ENCODE measurements at regions not wholly inside any gene's neighbourhood (a gene's known extent, or its start where the extent isn't known, plus 50 kb on each side); places are given as distances from the start of the nearest gene placed in this dataset.

DNA sequence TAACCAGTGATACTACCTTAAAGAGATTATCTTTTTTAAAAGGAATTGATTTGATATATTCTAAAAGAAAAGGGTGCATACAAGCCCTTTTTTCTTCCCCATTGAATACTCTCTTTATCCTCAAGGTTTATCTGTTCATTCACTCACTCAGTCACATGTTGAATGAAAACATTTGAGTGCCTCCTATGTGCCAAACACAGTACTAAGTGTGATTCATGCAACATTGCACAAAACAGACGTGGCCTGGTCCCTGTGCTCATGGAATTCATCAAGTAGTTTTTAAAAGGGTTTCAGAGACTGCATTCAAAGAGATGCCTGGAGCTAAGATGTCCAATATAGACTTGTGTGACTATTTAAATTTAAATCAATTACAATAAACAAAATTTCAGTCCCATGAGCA lies 462.2 kb upstream of the MDFIC2 start:
- Mint-ChIP-seq H3K36me3 (ENCODE audit: low read depth, unreplicated experiment) (no peaks in the 10 kb centered on the region), H3K27ac (ENCODE audit: unreplicated experiment) (no peak overlapping the region)

DNA sequence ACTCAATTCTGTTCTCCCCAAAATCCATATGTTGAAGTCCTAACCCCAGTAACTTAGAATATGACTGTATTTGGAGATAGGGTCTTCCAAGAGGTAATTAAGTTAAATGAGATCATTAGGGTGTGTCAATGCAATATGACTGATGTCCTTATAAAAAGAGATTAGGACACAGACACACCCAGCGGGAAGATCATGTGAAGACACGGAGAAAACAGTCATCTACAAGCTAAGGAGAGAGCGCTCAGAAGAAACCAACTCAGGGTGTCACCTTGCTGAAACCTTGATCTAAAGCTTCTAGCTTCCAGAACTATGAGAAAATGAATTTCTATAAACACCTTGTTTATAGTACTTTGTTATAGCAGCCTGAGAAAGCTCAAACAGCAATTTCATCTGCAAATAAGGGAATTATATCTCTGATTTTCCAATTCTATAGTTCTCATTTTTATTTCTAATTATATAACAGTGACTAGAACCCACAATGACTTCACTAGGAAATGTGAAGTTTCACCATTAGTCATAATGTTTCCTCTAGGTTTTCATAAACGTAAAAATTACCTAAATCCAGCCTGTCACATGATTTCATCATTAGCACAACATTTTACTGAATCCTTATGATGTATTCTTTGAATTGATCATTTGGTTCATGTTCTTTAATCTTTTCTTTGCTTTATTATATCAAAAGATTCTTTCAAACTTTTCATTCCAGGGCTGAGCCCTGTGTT lies 459.1 kb upstream of the MDFIC2 start:
- no peak for DNase-seq (ENCODE audit: low spot score)
- no peak overlapping the region for H3K4me3 Mint-ChIP-seq (ENCODE audit: unreplicated experiment)
- TF ChIP-seq, protein P1, sequence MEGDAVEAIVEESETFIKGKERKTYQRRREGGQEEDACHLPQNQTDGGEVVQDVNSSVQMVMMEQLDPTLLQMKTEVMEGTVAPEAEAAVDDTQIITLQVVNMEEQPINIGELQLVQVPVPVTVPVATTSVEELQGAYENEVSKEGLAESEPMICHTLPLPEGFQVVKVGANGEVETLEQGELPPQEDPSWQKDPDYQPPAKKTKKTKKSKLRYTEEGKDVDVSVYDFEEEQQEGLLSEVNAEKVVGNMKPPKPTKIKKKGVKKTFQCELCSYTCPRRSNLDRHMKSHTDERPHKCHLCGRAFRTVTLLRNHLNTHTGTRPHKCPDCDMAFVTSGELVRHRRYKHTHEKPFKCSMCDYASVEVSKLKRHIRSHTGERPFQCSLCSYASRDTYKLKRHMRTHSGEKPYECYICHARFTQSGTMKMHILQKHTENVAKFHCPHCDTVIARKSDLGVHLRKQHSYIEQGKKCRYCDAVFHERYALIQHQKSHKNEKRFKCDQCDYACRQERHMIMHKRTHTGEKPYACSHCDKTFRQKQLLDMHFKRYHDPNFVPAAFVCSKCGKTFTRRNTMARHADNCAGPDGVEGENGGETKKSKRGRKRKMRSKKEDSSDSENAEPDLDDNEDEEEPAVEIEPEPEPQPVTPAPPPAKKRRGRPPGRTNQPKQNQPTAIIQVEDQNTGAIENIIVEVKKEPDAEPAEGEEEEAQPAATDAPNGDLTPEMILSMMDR (IDR thresholded peaks at IDR 0.05; ENCODE audit: unreplicated experiment), result no peak
- H3K36me3 Mint-ChIP-seq (ENCODE audit: low read depth, unreplicated experiment), result no peaks in the 10 kb centered on the region
- H3K27ac Mint-ChIP-seq (ENCODE audit: unreplicated experiment), result no peak overlapping the region
- H3K9me3 Mint-ChIP-seq (ENCODE audit: unreplicated experiment), result no peaks in the 10 kb centered on the region
- no peaks in the 10 kb centered on the region for H3K27me3 Mint-ChIP-seq (ENCODE audit: unreplicated experiment)
- no peaks in the 10 kb centered on the region for H3K4me1 Mint-ChIP-seq (ENCODE audit: unreplicated experiment)

More for the DNA sequence above, 462.2 kb upstream of the MDFIC2 start:
- Mint-ChIP-seq H3K4me3 (ENCODE audit: unreplicated experiment) (no peak overlapping the region), H3K27me3 (ENCODE audit: unreplicated experiment) (no peaks in the 10 kb centered on the region), H3K4me1 (ENCODE audit: unreplicated experiment) (no peaks in the 10 kb centered on the region), H3K9me3 (ENCODE audit: unreplicated experiment) (no peaks in the 10 kb centered on the region)
- DNase-seq (ENCODE audit: low spot score), result no peak
- TF ChIP-seq, protein P1 (IDR thresholded peaks at IDR 0.05; ENCODE audit: unreplicated experiment), result no peak

DNA sequence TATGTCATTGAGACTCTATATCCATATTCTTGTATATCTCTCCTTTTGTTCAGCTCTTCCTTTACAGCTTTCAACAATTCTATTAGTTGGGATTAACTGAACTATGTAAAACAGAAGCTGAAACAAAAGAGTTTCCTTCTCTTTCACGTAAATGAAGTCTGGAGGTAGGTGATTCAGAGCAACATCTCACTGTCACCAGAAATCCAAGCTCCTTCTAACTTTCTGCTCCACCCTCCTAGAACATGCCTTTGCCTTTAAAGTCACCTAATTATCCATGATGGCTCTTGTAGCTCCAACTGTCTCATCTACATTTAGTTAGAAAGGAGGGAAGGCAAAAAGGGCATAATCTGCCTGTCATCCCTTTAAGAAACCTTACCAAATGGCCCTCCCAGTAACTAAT lies 458.2 kb upstream of the MDFIC2 start:
- Mint-ChIP-seq H3K27ac (ENCODE audit: unreplicated experiment) (no peak overlapping the region), H3K4me1 (ENCODE audit: unreplicated experiment) (no peaks in the 10 kb centered on the region), H3K27me3 (ENCODE audit: unreplicated experiment) (no peaks in the 10 kb centered on the region), H3K36me3 (ENCODE audit: low read depth, unreplicated experiment) (no peaks in the 10 kb centered on the region), H3K9me3 (ENCODE audit: unreplicated experiment) (no peaks in the 10 kb centered on the region), H3K4me3 (ENCODE audit: unreplicated experiment) (no peak overlapping the region)
- DNase-seq (ENCODE audit: low spot score), result no peak
- TF ChIP-seq, protein P1 (IDR thresholded peaks at IDR 0.05; ENCODE audit: unreplicated experiment), result no peak

DNA sequence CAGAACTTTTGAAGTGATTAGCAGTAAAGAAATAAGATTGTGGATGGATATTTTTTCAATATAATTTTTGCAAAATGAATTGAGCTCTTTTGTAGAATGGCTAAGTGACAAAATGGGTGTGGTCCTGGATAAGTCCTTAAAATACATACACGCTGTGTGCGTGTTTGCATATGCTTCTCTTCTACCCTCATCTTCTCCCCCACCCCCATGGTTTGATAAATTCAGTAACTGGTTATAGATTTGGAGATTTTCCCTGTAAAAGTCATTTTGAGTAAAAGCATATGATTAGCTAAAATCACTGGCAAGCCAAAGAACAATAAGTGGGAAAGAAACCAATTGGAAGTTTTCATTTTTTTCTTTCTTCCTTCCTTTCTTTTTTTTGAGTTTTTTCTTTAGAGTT lies 453.9 kb upstream of the MDFIC2 start:
- Mint-ChIP-seq H3K36me3 (ENCODE audit: low read depth, unreplicated experiment) (no peaks in the 10 kb centered on the region), H3K4me1 (ENCODE audit: unreplicated experiment) (no peaks in the 10 kb centered on the region), H3K9me3 (ENCODE audit: unreplicated experiment) (no peaks in the 10 kb centered on the region), H3K4me3 (ENCODE audit: unreplicated experiment) (no peak overlapping the region), H3K27ac (ENCODE audit: unreplicated experiment) (no peak overlapping the region), H3K27me3 (ENCODE audit: unreplicated experiment) (no peaks in the 10 kb centered on the region)
- DNase-seq (ENCODE audit: low spot score), result no peak
- TF ChIP-seq, protein P1 (IDR thresholded peaks at IDR 0.05; ENCODE audit: unreplicated experiment), result no peak

DNA sequence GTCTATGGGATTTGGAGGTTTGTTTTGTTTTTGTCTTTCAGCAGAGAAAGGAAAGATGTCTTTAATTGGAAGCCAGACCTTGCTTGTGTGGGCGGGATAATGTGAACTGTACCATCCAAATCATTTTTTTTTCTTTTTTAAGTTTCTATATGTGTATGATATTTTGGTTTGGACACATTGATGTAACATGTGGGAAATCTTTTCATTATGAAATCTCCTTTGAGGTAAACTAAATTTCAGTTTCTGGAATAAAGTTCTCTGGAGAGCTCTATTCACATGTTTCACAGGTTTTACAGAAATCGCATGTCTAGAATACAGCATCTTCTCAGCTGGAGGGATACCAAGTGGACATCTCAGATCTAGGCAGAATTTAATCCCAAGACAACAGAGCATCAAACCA lies 451.5 kb upstream of the MDFIC2 start:
- Mint-ChIP-seq H3K27me3 (ENCODE audit: unreplicated experiment) (no peaks in the 10 kb centered on the region), H3K36me3 (ENCODE audit: low read depth, unreplicated experiment) (no peaks in the 10 kb centered on the region), H3K9me3 (ENCODE audit: unreplicated experiment) (no peaks in the 10 kb centered on the region), H3K4me1 (ENCODE audit: unreplicated experiment) (no peaks in the 10 kb centered on the region), H3K4me3 (ENCODE audit: unreplicated experiment) (no peak overlapping the region), H3K27ac (ENCODE audit: unreplicated experiment) (no peak overlapping the region)
- TF ChIP-seq, protein P1 (IDR thresholded peaks at IDR 0.05; ENCODE audit: unreplicated experiment), result no peak
- DNase-seq (ENCODE audit: low spot score), result no peak

Measured in endothelial cell (in vitro differentiated cells).